HG02943 (cell line): ENCODE measurements at regions not wholly inside any gene's neighbourhood (a gene's known extent, or its start where the extent isn't known, plus 50 kb on each side); places are given as distances from the start of the nearest gene placed in this dataset.

ENCODE experiments used
- ATAC-seq: cut with Tn5 transposase; IDR thresholded peaks from one replicate; pipeline ENCODE4 v1.9.1; 2021; ENCODE audit warnings: mild to moderate bottlenecking, low read depth, moderate library complexity; ENCODE audit not compliant: unreplicated experiment

DNA sequence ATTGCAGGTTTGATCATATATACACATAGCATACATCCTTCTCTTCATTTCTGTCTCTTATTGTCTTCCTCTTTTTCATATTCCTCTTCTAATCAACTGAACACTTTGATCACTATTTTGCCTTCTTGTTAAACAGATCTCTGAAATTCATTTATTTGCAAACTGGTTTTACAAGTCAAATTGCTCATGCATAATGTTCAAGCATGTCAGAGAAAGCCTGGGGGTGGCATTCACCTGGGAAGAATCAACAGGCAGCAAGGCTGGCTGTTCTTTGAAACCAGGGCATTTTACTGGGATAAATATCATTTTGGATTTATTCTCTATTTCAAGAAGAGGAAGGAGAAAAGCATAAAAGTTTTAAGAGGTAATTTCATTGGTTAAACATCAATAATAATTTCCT, 66.9 kb upstream of the LRATD1 start:
- ATAC-seq = no peak

DNA sequence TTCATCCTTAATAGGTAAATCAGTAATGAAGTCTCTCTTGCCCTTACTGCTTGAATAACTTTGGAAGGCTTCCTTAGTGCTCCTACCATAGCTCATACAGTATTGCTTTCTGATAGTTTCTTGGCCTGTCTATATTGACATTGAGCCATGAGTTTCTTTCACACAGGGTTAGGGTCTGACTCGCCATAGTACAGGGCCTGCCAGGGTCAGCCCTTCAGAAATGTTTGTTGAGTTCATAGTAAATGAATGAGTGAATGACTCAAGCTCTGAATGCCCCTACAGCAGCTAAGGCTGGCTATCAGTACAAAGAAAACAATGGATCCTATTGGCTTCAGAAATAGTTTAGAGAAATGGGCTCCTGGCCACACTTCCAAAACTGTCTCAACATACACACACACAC, 65.0 kb upstream of the LRATD1 start:
- no peak for ATAC-seq

GRCh38 chr2:14569294-14569693, 63.2 kb upstream of the LRATD1 start:
- no peak for ATAC-seq

GRCh38 chr2:14572633-14573032, 59.9 kb upstream of the LRATD1 start:
- ATAC-seq = no peak

GRCh38 chr2:14577843-14578242, 54.7 kb upstream of the LRATD1 start:
- ATAC-seq = no peak
